ENCODE measurements at regions not wholly inside any gene's neighbourhood (a gene's known extent, or its start where the extent isn't known, plus 50 kb on each side); places are given as distances from the start of the nearest gene placed in this dataset.
A peak's percentile ranks its signal among the peaks of the same experiment; 100 is the strongest.

DNA sequence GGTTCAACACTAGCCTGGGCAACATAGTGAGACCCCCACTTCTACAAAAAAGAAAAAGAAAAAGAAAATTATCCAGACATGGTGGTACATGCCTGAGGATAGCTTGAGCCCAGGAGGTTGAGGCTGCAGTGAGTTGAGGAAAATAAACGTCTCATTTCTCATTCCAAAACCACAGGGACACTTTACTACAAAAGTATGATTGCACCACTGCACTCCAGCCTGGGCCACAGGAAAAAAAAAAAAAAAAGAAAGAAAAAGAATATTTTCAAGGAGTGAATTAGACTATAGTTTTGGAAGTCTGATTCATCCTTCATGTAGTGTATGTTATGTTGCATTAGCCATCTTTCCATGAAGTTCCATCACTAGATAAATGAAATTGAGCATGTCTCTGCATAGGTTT, 149.5 kb upstream of the THBS1 start:
- no peak overlapping the region for H3K27ac ChIP-seq

DNA sequence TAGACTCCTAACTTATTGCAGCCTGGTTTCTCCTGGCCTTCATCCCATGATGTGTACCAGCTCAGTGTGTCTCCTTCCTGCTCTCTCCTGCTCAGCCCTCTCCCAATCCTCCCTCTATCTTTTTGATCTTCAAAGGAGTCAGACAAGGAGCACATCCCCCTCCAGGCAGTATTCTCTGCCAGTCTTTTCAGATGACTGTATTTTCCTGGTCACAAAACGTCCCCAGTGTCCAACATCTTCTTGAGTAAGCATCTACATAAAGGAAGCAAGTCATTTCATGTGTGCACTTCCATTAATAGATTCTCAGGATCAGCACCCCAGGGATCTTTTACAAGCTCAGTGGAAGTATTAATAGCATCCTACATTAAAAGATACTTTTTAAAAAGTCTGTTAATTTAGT, 148.9 kb upstream of the THBS1 start:
- TF ChIP-seq POLR2AphosphoS5 (IDR thresholded peaks at IDR 0.05; ENCODE audit: insufficient read depth in 1 of 2, low read depth in 1 of 2) (no peak), POLR2A (IDR thresholded peaks at IDR 0.05) (no peak)
- TF ChIP-seq, protein P1, sequence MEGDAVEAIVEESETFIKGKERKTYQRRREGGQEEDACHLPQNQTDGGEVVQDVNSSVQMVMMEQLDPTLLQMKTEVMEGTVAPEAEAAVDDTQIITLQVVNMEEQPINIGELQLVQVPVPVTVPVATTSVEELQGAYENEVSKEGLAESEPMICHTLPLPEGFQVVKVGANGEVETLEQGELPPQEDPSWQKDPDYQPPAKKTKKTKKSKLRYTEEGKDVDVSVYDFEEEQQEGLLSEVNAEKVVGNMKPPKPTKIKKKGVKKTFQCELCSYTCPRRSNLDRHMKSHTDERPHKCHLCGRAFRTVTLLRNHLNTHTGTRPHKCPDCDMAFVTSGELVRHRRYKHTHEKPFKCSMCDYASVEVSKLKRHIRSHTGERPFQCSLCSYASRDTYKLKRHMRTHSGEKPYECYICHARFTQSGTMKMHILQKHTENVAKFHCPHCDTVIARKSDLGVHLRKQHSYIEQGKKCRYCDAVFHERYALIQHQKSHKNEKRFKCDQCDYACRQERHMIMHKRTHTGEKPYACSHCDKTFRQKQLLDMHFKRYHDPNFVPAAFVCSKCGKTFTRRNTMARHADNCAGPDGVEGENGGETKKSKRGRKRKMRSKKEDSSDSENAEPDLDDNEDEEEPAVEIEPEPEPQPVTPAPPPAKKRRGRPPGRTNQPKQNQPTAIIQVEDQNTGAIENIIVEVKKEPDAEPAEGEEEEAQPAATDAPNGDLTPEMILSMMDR (IDR thresholded peaks at IDR 0.05) = no peak
- peak in 1 of 2 donors; percentile 65 for DNase-seq (ENCODE audit: extremely low spot score in 2 of 2)
- Histone ChIP-seq H3K27ac (no peak overlapping the region), H3K4me3 (no peak overlapping the region), H3K27me3 (no peaks in the 10 kb centered on the region), H3K4me1 (peaks cover 28% of the 10 kb centered on the region), H3K36me3 (no peaks in the 10 kb centered on the region), H3K9me3 (no peaks in the 10 kb centered on the region)
- intact Hi-C loops (cut with DNase I) = no loop called here

More for the DNA sequence above, 149.5 kb upstream of the THBS1 start:
- Histone ChIP-seq H3K36me3 (no peaks in the 10 kb centered on the region), H3K27me3 (no peaks in the 10 kb centered on the region), H3K4me3 (no peak overlapping the region), H3K4me1 (peaks cover 28% of the 10 kb centered on the region), H3K9me3 (no peaks in the 10 kb centered on the region)
- DNase-seq (ENCODE audit: extremely low spot score in 2 of 2) = no peak
- intact Hi-C loops (cut with DNase I) = no loop called here
- TF ChIP-seq POLR2A (IDR thresholded peaks at IDR 0.05) = no peak
- TF ChIP-seq, protein P1 (IDR thresholded peaks at IDR 0.05) = no peak
- no peak for TF ChIP-seq POLR2AphosphoS5 (IDR thresholded peaks at IDR 0.05; ENCODE audit: insufficient read depth in 1 of 2, low read depth in 1 of 2)

DNA sequence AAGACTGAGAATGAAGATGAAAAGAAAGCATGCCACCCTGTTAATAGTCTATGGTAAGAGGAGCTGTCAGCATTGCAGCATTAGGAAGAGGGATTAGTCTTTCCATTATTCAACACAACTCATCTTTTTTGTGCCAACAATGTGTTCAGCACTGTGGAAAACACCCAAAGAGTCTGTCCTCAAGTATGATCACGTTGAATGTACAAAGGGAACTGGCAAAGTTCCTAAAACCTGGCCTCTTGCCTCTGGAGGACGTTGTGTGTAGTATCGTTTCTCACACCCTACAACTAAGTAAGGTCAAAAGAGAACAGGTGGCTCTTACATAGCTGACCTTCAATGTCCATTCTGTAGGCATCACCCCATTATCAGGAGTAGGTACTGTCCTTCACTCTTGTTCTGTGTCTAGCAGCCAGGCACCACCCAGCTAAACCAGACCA, 147.9 kb upstream of the THBS1 start:
- H3K4me3 ChIP-seq = no peak overlapping the region
- H3K9me3 ChIP-seq = no peaks in the 10 kb centered on the region
- H3K36me3 ChIP-seq = no peaks in the 10 kb centered on the region
- peaks cover 28% of the 10 kb centered on the region for H3K4me1 ChIP-seq
- H3K27ac ChIP-seq = no peak overlapping the region
- no peaks in the 10 kb centered on the region for H3K27me3 ChIP-seq
- TF ChIP-seq POLR2AphosphoS5 (IDR thresholded peaks at IDR 0.05; ENCODE audit: insufficient read depth in 1 of 2, low read depth in 1 of 2) (no peak), POLR2A (IDR thresholded peaks at IDR 0.05) (no peak)
- TF ChIP-seq, protein P1 (IDR thresholded peaks at IDR 0.05) = no peak
- no peak for DNase-seq (ENCODE audit: extremely low spot score in 2 of 2)
- intact Hi-C loops (cut with DNase I) = no loop called here

DNA sequence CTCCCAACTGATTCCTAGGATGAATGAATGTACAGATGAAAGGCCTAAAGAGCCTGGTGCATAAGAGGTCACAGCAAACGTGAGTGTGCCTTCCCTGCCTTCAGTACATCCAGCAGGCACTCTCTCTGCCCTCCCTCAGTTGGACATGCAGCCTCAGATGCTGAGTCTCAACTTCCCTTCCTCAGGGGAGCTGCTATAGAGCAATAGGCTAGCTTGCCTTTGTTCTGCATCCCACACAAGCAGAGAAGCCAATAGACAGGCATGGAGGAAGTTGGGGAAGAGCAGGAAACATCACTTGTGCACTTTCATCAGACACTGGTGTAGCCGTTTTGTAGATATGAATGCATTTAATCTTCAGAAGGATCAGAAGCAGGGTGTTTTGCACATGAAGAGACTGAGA, 147.5 kb upstream of the THBS1 start:
- intact Hi-C loops (cut with DNase I) = no loop called here
- no peaks in the 10 kb centered on the region for H3K9me3 ChIP-seq
- H3K4me1 ChIP-seq = peaks cover 28% of the 10 kb centered on the region
- H3K4me3 ChIP-seq = no peak overlapping the region
- TF ChIP-seq POLR2AphosphoS5 (IDR thresholded peaks at IDR 0.05; ENCODE audit: insufficient read depth in 1 of 2, low read depth in 1 of 2) (no peak), POLR2A (IDR thresholded peaks at IDR 0.05) (no peak)
- TF ChIP-seq, protein P1 (IDR thresholded peaks at IDR 0.05) = no peak
- no peaks in the 10 kb centered on the region for H3K36me3 ChIP-seq
- no peaks in the 10 kb centered on the region for H3K27me3 ChIP-seq
- no peak overlapping the region for H3K27ac ChIP-seq
- no peak for DNase-seq (ENCODE audit: extremely low spot score in 2 of 2)

DNA sequence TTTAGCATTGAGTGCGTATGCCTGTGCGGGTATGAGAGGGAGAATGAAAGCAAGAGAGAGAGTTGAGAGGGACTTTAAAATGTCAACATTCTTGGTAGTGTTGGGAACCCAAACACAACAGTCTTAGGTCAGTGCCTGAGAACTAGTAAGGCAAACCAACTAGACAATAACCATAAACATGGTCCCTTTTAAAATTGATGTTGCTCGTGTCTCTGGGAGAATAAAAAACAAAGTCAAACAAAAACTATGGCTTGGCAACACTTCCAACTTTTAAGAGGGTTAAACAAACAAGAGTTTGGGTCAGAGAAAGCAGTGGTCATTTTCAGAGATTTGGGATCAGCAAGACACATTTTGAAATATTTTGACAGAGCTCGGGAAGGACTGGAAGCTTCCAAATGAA, 146.7 kb upstream of the THBS1 start:
- TF ChIP-seq, protein P1 (IDR thresholded peaks at IDR 0.05) = no peak
- no peak for TF ChIP-seq POLR2A (IDR thresholded peaks at IDR 0.05)
- no peak for TF ChIP-seq POLR2AphosphoS5 (IDR thresholded peaks at IDR 0.05; ENCODE audit: insufficient read depth in 1 of 2, low read depth in 1 of 2)
- Histone ChIP-seq H3K27me3 (no peaks in the 10 kb centered on the region), H3K36me3 (no peaks in the 10 kb centered on the region), H3K4me3 (no peak overlapping the region), H3K27ac (no peak overlapping the region), H3K4me1 (peaks cover 28% of the 10 kb centered on the region), H3K9me3 (no peaks in the 10 kb centered on the region)
- intact Hi-C loops (cut with DNase I) = no loop called here
- DNase-seq (ENCODE audit: extremely low spot score in 2 of 2) = no peak

Measured in vagina (tissue), 2 donors.